DOHH2 (cell line): ENCODE measurements at regions not wholly inside any gene's neighbourhood (a gene's known extent, or its start where the extent isn't known, plus 50 kb on each side); places are given as distances from the start of the nearest gene placed in this dataset.
"Not testable (repeated sequence)": the region's sequence is repeated elsewhere in the genome, so short reads cannot be mapped to it uniquely, and the experiment has no call there.

Experiments used
- H3F3A ChIP-seq: fragments of 200-600 bp; sonication (generic), shearing (Covaris generic); 2 replicates; pipeline ENCODE4 v1.6.0; 2016; ENCODE audit warnings: antibody characterized with exemption, mild to moderate bottlenecking; ENCODE audit not compliant: control insufficient read depth, insufficient read depth
- H3K27ac ChIP-seq: fragments of 200-600 bp; sonication (generic); 2 replicates; pipeline ENCODE4 v1.5.1; 2014; ENCODE audit warnings: low read depth, mild to moderate bottlenecking, low read length, moderate library complexity
- H3K27me3 ChIP-seq: fragments of 200-600 bp; sonication (generic); 2 replicates; pipeline ENCODE4 v1.6.1; 2014; ENCODE audit warnings: mild to moderate bottlenecking, low read length, mixed read lengths; ENCODE audit not compliant: control insufficient read depth
- H3K36me3 ChIP-seq: fragments of 200-600 bp; sonication (generic); 2 replicates; pipeline ENCODE4 v1.6.1; 2014; ENCODE audit warnings: mild to moderate bottlenecking, low read length, moderate library complexity, mixed read lengths; ENCODE audit not compliant: control insufficient read depth
- H3K4me1 ChIP-seq: fragments of 200-600 bp; sonication (generic); 2 replicates; pipeline ENCODE4 v1.6.1; 2014; ENCODE audit warnings: mild to moderate bottlenecking, low read length, mixed read lengths; ENCODE audit not compliant: control insufficient read depth
- H3K4me2 ChIP-seq: fragments of 200-600 bp; sonication (generic); 2 replicates; pipeline ENCODE4 v1.6.0; 2014; ENCODE audit warnings: mild to moderate bottlenecking, low read length, moderate library complexity
- H3K4me3 ChIP-seq: fragments of 200-600 bp; sonication (generic); 2 replicates; pipeline ENCODE4 v1.5.1; 2014; ENCODE audit warnings: mild to moderate bottlenecking, low read length, mixed read lengths
- H3K79me2 ChIP-seq: fragments of 200-600 bp; sonication (generic); 2 replicates; pipeline ENCODE4 v1.6.1; 2014; ENCODE audit warnings: mild to moderate bottlenecking, low read length, mixed read lengths; ENCODE audit not compliant: control insufficient read depth
- H3K9me2 ChIP-seq: fragments of 200-600 bp; sonication (generic); replicated peaks from 2 replicates; pipeline ENCODE4 v1.6.1; 2014; ENCODE audit warnings: mild to moderate bottlenecking, low read length, mixed read lengths; ENCODE audit not compliant: control insufficient read depth
- H3K9me3 ChIP-seq: fragments of 200-600 bp; sonication (generic); 2 replicates; pipeline ENCODE4 v1.6.1; 2014; ENCODE audit warnings: antibody characterized with exemption, low read length, mixed read lengths; ENCODE audit not compliant: control insufficient read depth, insufficient read depth
- H4K20me1 ChIP-seq: fragments of 200-600 bp; sonication (generic); 2 replicates; pipeline ENCODE4 v1.6.0; 2014; ENCODE audit warnings: low read depth, mild to moderate bottlenecking, antibody characterized with exemption, low read length, moderate library complexity; ENCODE audit not compliant: control insufficient read depth, insufficient read depth
- EZH2phosphoT487 ChIP-seq: fragments of 200-600 bp; sonication (generic); IDR thresholded peaks from 2 replicates; pipeline ENCODE4 v1.6.1; 2017; ENCODE audit warnings: borderline replicate concordance, mild to moderate bottlenecking, antibody characterized with exemption, low read length, moderate library complexity, mixed read lengths
- TF ChIP-seq, protein P1 (sequence below): fragments of 200-600 bp; sonication (generic); IDR thresholded peaks from one replicate; pipeline ENCODE4 v1.5.1; 2014; ENCODE audit warnings: antibody characterized with exemption, mild to moderate bottlenecking, low read depth, low read length; ENCODE audit not compliant: poor library complexity, severe bottlenecking

DNA sequence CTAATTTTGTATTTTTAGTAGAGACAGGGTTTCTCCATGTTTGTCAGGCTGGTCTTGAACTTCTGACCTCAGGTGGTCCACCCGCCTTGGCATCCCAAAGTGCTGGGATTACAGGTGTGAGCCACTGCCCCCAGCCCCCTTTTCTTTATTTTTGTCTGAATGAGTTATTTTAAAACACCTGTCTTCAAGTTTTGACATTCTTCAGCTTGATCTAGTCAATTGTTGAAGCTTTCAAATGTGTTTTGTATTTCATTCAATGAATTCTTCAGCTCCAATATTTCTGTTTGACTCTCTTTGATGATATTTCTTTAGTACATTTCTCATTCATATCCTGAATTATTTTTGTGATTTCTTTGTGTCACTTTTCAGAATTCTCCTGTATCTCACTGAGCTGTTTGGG is 486.2 kb downstream of the DMAC1 start:
- H3K4me1 ChIP-seq: no peaks in the 10 kb centered on the region
- no peaks in the 10 kb centered on the region for H3K36me3 ChIP-seq
- H3K4me3 ChIP-seq: no peak overlapping the region
- TF ChIP-seq EZH2phosphoT487: no peak
- TF ChIP-seq, protein P1, sequence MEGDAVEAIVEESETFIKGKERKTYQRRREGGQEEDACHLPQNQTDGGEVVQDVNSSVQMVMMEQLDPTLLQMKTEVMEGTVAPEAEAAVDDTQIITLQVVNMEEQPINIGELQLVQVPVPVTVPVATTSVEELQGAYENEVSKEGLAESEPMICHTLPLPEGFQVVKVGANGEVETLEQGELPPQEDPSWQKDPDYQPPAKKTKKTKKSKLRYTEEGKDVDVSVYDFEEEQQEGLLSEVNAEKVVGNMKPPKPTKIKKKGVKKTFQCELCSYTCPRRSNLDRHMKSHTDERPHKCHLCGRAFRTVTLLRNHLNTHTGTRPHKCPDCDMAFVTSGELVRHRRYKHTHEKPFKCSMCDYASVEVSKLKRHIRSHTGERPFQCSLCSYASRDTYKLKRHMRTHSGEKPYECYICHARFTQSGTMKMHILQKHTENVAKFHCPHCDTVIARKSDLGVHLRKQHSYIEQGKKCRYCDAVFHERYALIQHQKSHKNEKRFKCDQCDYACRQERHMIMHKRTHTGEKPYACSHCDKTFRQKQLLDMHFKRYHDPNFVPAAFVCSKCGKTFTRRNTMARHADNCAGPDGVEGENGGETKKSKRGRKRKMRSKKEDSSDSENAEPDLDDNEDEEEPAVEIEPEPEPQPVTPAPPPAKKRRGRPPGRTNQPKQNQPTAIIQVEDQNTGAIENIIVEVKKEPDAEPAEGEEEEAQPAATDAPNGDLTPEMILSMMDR: no peak
- no peaks in the 10 kb centered on the region for H3K9me2 ChIP-seq
- no peak overlapping the region for H3K4me2 ChIP-seq
- H3K9me3 ChIP-seq: no peaks in the 10 kb centered on the region
- H3K79me2 ChIP-seq: no peaks in the 10 kb centered on the region
- no peak overlapping the region for H3K27ac ChIP-seq
- H3F3A ChIP-seq: no peaks in the 10 kb centered on the region
- H4K20me1 ChIP-seq: no peaks in the 10 kb centered on the region
- peaks cover 3% of the 10 kb centered on the region; the same call in 1 of the 2 replicates for H3K27me3 ChIP-seq

DNA sequence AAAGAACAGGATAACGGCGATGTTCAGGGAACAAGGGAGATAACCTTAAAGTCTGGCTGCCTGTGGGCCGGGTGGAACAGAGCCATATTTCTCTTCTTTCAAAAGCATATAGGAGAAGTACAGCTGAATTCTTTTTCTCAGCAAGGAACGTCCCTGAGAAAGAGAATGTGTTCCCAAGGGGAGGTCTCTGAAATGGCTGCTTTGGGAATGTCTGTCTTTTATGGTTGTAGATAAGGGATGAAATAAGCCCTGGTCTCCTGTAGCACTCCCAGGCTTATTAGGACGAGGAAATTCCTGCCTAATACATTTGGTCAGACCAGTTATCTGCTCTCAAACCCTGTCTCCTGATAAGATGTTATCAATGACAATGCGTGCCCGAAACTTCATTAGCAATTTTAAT is 490.5 kb downstream of the DMAC1 start:
- H3K36me3 ChIP-seq, H3K4me2 ChIP-seq, H3K27me3 ChIP-seq, H3K4me3 ChIP-seq, H3K27ac ChIP-seq, H3K79me2 ChIP-seq, H4K20me1 ChIP-seq, H3K4me1 ChIP-seq, H3F3A ChIP-seq, H3K9me2 ChIP-seq, H3K9me3 ChIP-seq: not testable (repeated sequence)

DNA sequence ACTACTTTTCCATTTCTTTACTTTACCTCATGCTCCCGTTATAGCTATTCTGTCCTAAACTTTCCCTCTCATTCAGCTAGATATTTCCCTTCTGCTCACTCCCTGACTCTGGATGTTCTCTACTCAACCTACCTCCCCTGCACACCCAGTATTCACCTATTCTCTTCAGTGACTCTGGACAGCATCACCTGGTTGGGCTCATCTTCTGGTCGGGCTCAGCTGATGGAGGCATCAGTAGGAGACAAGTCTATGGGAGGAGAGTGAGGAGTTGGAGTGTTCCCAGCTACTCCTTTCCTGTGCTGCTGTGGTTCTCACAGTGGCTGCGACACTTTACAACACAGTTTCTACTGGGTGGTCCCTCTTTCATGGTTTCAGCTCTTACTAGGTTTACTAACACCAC is 493.9 kb downstream of the DMAC1 start:
- TF ChIP-seq, protein P1: no peak
- TF ChIP-seq EZH2phosphoT487: no peak
- no peaks in the 10 kb centered on the region for H3K79me2 ChIP-seq
- H3K36me3 ChIP-seq: no peaks in the 10 kb centered on the region
- no peak overlapping the region for H3K4me3 ChIP-seq
- no peaks in the 10 kb centered on the region for H3K9me3 ChIP-seq
- H3F3A ChIP-seq: no peaks in the 10 kb centered on the region
- no peaks in the 10 kb centered on the region for H3K4me1 ChIP-seq
- no peaks in the 10 kb centered on the region for H4K20me1 ChIP-seq
- H3K27ac ChIP-seq: no peak overlapping the region
- no peak overlapping the region for H3K4me2 ChIP-seq
- H3K27me3 ChIP-seq: no peaks in the 10 kb centered on the region; the same call in 1 of the 2 replicates
- H3K9me2 ChIP-seq: no peaks in the 10 kb centered on the region

DNA sequence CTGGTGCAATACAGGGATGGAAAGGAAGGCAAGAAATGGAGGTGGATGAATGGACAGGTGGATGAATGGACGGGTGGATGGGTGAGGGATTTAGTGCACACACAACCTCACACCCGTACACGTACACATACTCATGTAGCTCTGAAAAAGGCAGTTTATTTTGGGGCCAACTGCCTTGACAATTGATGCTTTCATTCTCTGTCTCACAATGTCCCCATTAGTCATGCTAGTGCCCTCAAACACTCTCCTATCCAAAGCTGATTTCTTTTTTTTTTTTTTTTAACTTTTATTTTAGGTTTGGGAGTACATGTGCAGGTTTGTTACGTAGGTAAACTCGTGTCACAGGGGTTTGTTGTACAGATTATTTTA is 495.0 kb downstream of the DMAC1 start:
- TF ChIP-seq, protein P1: no peak
- TF ChIP-seq EZH2phosphoT487: no peak
- no peaks in the 10 kb centered on the region for H3K79me2 ChIP-seq

More for the DNA sequence above, 495.0 kb downstream of the DMAC1 start:
- H3F3A ChIP-seq: no peaks in the 10 kb centered on the region
- no peaks in the 10 kb centered on the region; the same call in 1 of the 2 replicates for H3K27me3 ChIP-seq
- H3K9me3 ChIP-seq: no peaks in the 10 kb centered on the region
- no peaks in the 10 kb centered on the region for H3K4me1 ChIP-seq
- no peaks in the 10 kb centered on the region for H3K9me2 ChIP-seq
- H3K36me3 ChIP-seq: no peaks in the 10 kb centered on the region
- no peak overlapping the region for H3K4me3 ChIP-seq
- H3K27ac ChIP-seq: no peak overlapping the region
- no peak overlapping the region for H3K4me2 ChIP-seq
- H4K20me1 ChIP-seq: no peaks in the 10 kb centered on the region
